GM12892 (cell line): ENCODE measurements at regions not wholly inside any gene's neighbourhood (a gene's known extent, or its start where the extent isn't known, plus 50 kb on each side); places are given as distances from the start of the nearest gene placed in this dataset.

ENCODE experiments used
- POLR2A ChIP-seq: IDR thresholded peaks from 2 replicates; pipeline ENCODE4 v1.6.1; 2011; ENCODE audit warnings: low read depth, low read length, control low read depth
- POLR2AphosphoS5 ChIP-seq: IDR thresholded peaks from 2 replicates; pipeline ENCODE4 v1.6.1; 2011; ENCODE audit warnings: low read depth, low read length, control low read depth
- TAF1 ChIP-seq: IDR thresholded peaks from 2 replicates; pipeline ENCODE4 v1.6.1; 2011; ENCODE audit warnings: low read depth, mild to moderate bottlenecking, control low read depth, low read length, borderline replicate concordance

DNA sequence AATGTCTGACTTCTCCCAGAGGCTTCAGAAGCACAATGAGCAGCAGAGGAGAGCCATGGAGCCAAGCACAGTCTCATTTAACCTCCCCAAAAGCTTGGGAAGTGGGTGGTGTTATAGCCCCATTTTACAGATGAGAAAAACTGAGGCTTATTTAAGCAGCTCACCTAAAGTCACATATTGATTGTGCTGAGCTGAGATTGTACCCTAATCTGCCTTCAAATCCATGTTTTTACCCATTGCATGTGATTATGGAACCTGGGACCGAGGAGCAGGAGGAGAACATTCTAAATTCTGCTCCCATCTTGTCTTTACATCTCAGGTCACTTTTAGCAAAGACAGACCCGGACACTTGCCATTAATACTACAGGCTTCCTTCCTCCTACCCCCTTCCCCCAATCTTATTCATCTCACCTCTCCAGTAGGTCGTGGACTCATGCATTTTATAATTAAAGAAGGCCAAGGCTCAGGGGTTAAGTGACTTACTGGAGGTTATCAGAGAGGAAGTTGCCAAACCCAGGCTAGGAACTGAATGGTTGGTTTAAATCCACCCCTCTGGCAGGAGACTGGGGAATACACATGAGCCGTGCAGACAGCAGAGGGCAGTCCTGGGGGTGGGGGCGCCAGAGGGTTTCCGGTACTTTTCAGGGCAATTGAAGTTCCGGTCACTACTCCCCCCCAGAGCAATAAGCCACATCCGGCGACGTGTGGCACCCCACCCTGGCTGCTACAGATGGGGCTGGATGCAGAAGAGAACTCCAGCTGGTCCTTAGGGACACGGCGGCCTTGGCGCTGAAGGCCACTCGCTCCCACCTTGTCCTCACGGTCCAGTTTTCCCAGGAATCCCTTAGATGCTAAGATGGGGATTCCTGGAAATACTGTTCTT, 51.0 kb upstream of the IL17B start:
- no peak for TF ChIP-seq POLR2A
- TF ChIP-seq POLR2AphosphoS5, result no peak
- no peak for TF ChIP-seq TAF1
